Testis (tissue), 2 donors: ENCODE measurements at regions not wholly inside any gene's neighbourhood (a gene's known extent, or its start where the extent isn't known, plus 50 kb on each side); places are given as distances from the start of the nearest gene placed in this dataset.

ENCODE experiments used
- CTCF ChIP-seq, 3 experiments: fragments of 450-650 bp in 2 of 3; fragments of 200-600 bp in 1 of 3; sonication (generic) in 1 of 3; IDR thresholded peaks; one replicate each; pipeline ENCODE4 v1.5.1; 2016 to 2019; ENCODE audit warnings: antibody characterized with exemption in 3 of 3, mild to moderate bottlenecking in 2 of 3, moderate library complexity in 1 of 3
- POLR2A ChIP-seq: fragments of 450-650 bp; IDR thresholded peaks from one replicate; pipeline ENCODE4 v1.6.1; 2017; ENCODE audit warnings: antibody characterized with exemption, mild to moderate bottlenecking, moderate library complexity

- TF ChIP-seq POLR2A (no peak), CTCF (IDR thresholded peaks at IDR 0.05) (no peak)
Observed at GRCh38 chr16:72313903-72314302, 141.9 kb upstream of the PMFBP1 start.
